GM23338 (cell line): ENCODE measurements at regions not wholly inside any gene's neighbourhood (a gene's known extent, or its start where the extent isn't known, plus 50 kb on each side); places are given as distances from the start of the nearest gene placed in this dataset.

Experiments
- ATAC-seq: fragments of 200-7000 bp; cut with Tn5 transposase; 3 replicates; pipeline ENCODE4 v1.9.1; 2020
- DNase-seq: peaks from one replicate; pipeline ENCODE4 v3.0.0-alpha.2; 2015; ENCODE audit warnings: low spot score
- H2AFZ ChIP-seq: fragments of 200-600 bp; sonication (generic); 2 replicates; pipeline ENCODE4 v1.8.0; 2016; ENCODE audit warnings: antibody characterized with exemption, mild to moderate bottlenecking, moderate library complexity
- H3F3A ChIP-seq: fragments of 200-600 bp; sonication (generic); replicated peaks from 2 replicates; pipeline ENCODE4 v1.8.0; 2017; ENCODE audit warnings: antibody characterized with exemption, mixed run types, low read depth
- H3K27ac ChIP-seq: fragments of 200-600 bp; sonication (generic); 2 replicates; pipeline ENCODE4 v1.6.1; 2016; ENCODE audit warnings: low read depth
- H3K27me3 ChIP-seq: fragments of 200-600 bp; sonication (generic); 2 replicates; pipeline ENCODE4 v1.8.0; 2016; ENCODE audit warnings: mild to moderate bottlenecking, mixed run types, moderate library complexity; ENCODE audit not compliant: insufficient read depth
- H3K36me3 ChIP-seq: fragments of 200-600 bp; sonication (generic); 2 replicates; pipeline ENCODE4 v1.8.0; 2016; ENCODE audit warnings: mild to moderate bottlenecking; ENCODE audit not compliant: insufficient read depth
- H3K4me1 ChIP-seq: fragments of 200-600 bp; sonication (generic); 2 replicates; pipeline ENCODE4 v1.8.0; 2016; ENCODE audit warnings: mild to moderate bottlenecking, moderate library complexity; ENCODE audit not compliant: insufficient read depth
- H3K4me2 ChIP-seq: fragments of 200-600 bp; sonication (generic); 2 replicates; pipeline ENCODE4 v1.7.1; 2017; ENCODE audit warnings: mixed run types
- H3K4me3 ChIP-seq: fragments of 200-600 bp; sonication (generic); 2 replicates; pipeline ENCODE4 v1.6.1; 2016; ENCODE audit warnings: mixed run types
- H3K79me2 ChIP-seq: fragments of 200-600 bp; sonication (generic); replicated peaks from 2 replicates; pipeline ENCODE4 v1.8.0; 2017; ENCODE audit warnings: mild to moderate bottlenecking; ENCODE audit not compliant: insufficient read depth
- H3K9me2 ChIP-seq: fragments of 200-600 bp; sonication (generic); 2 replicates; pipeline ENCODE4 v1.8.0; 2017; ENCODE audit not compliant: insufficient read depth
- H4K20me1 ChIP-seq: fragments of 200-600 bp; sonication (generic); replicated peaks from 2 replicates; pipeline ENCODE4 v1.8.0; 2017; ENCODE audit warnings: mild to moderate bottlenecking; ENCODE audit not compliant: insufficient read depth
- H3K27ac Mint-ChIP-seq: 2 replicates; pipeline ENCODE4 v1.8.0; 2020; ENCODE audit warnings: inconsistent platforms, mild to moderate bottlenecking, moderate library complexity, mixed read lengths
- H3K27me3 Mint-ChIP-seq: 3 replicates; pipeline ENCODE4 v1.8.0; 2022; ENCODE audit warnings: low read depth, mild to moderate bottlenecking, moderate library complexity, mixed read lengths, inconsistent platforms; ENCODE audit not compliant: insufficient read depth, poor library complexity
- H3K36me3 Mint-ChIP-seq: 3 replicates; pipeline ENCODE4 v1.8.0; 2021; ENCODE audit warnings: low read depth, mild to moderate bottlenecking, inconsistent platforms, moderate library complexity, mixed read lengths
- H3K4me1 Mint-ChIP-seq: 3 replicates; pipeline ENCODE4 v1.8.0; 2020; ENCODE audit warnings: mild to moderate bottlenecking, inconsistent platforms, mixed read lengths
- H3K4me3 Mint-ChIP-seq: 3 replicates; pipeline ENCODE4 v1.8.0; 2021; ENCODE audit warnings: moderate library complexity, mild to moderate bottlenecking, inconsistent platforms, mixed read lengths
- H3K9me3 Mint-ChIP-seq: 3 replicates; pipeline ENCODE4 v1.8.0; 2020; ENCODE audit warnings: moderate library complexity, mild to moderate bottlenecking, inconsistent platforms, mixed read lengths
- CREB1 ChIP-seq: fragments of 250-450 bp; sonication (Bioruptor Pico); IDR thresholded peaks from 2 replicates; pipeline ENCODE4 v1.5.0; 2020; ENCODE audit warnings: low read depth, mild to moderate bottlenecking, moderate library complexity
- CTCF ChIP-seq, 2 experiments: fragments of 200-600 bp in 1 of 2; sonication (generic) in 1 of 2; conservative IDR thresholded peaks; 2 replicates each; pipeline versions ENCODE4 v1.5.1 to v1.6.1; 2016 to 2017; ENCODE audit warnings: antibody characterized with exemption in 2 of 2, low read depth in 2 of 2, mild to moderate bottlenecking in 2 of 2, moderate library complexity in 1 of 2
- ETS1 ChIP-seq: IDR thresholded peaks from 2 replicates; pipeline ENCODE4 v1.6.1; 2016; ENCODE audit warnings: antibody characterized with exemption
- EZH2 ChIP-seq: fragments of 200-600 bp; sonication (generic); IDR thresholded peaks from one replicate; pipeline ENCODE4 v1.8.0; 2017; ENCODE audit warnings: antibody characterized with exemption, mild to moderate bottlenecking, low read depth; ENCODE audit not compliant: unreplicated experiment
- EZH2phosphoT487 ChIP-seq: fragments of 200-600 bp; sonication (generic); IDR thresholded peaks from one replicate; pipeline ENCODE4 v1.8.1; 2018; ENCODE audit warnings: antibody characterized with exemption; ENCODE audit not compliant: unreplicated experiment
- JUNB ChIP-seq: IDR thresholded peaks from one replicate; pipeline ENCODE4 v1.6.1; 2016; ENCODE audit warnings: antibody characterized with exemption; ENCODE audit not compliant: unreplicated experiment
- NANOG ChIP-seq: IDR thresholded peaks from 2 replicates; pipeline ENCODE4 v1.6.1; 2016; ENCODE audit warnings: antibody characterized with exemption, borderline replicate concordance
- POLR2AphosphoS5 ChIP-seq: IDR thresholded peaks from 2 replicates; pipeline ENCODE4 v1.6.1; 2016; ENCODE audit warnings: antibody characterized with exemption, low read depth
- STAT1 ChIP-seq: IDR thresholded peaks from one replicate; pipeline ENCODE4 v1.6.1; 2016; ENCODE audit warnings: antibody characterized with exemption; ENCODE audit not compliant: unreplicated experiment
- ZNF114 ChIP-seq: fragments of 250-450 bp; sonication (Bioruptor Pico); IDR thresholded peaks from 2 replicates; pipeline ENCODE4 v1.5.0; 2020; ENCODE audit warnings: mild to moderate bottlenecking, moderate library complexity
- ZNF331 ChIP-seq: fragments of 250-450 bp; sonication (Bioruptor Pico); IDR thresholded peaks from 2 replicates; pipeline ENCODE4 v1.5.0; 2020; ENCODE audit warnings: low read depth, mild to moderate bottlenecking, moderate library complexity
- ZNF462 ChIP-seq: fragments of 250-450 bp; sonication (Bioruptor Pico); IDR thresholded peaks from 2 replicates; pipeline ENCODE4 v1.5.0; 2020; ENCODE audit warnings: mild to moderate bottlenecking, moderate library complexity

GRCh38 chr16:80462917-80463316, 77.9 kb upstream of the DYNLRB2 start:
- Histone ChIP-seq H4K20me1 (no peaks in the 10 kb centered on the region), H3K27ac (no peak overlapping the region), H3K4me3 (no peak overlapping the region), H3K9me2 (peaks cover 8% of the 10 kb centered on the region; the same call in 1 of the 2 replicates), H2AFZ (no peak overlapping the region), H3F3A (no peaks in the 10 kb centered on the region; the same call in 1 of the 2 replicates), H3K4me2 (no peak overlapping the region), H3K36me3 (no peaks in the 10 kb centered on the region), H3K79me2 (no peaks in the 10 kb centered on the region), H3K4me1 (peaks cover 8% of the 10 kb centered on the region; the same call in 1 of the 2 replicates), H3K27me3 (0 out of 2 replicates have a peak, but pooled peaks cover 4% of the 10 kb centered on the region)
- Mint-ChIP-seq H3K9me3 (no peaks in the 10 kb centered on the region; the same call in 2 of the 3 replicates), H3K4me1 (peaks cover 24% of the 10 kb centered on the region), H3K4me3 (no peak overlapping the region), H3K27me3 (peaks cover 3% of the 10 kb centered on the region), H3K36me3 (no peaks in the 10 kb centered on the region), H3K27ac (no peak overlapping the region)
- ATAC-seq, result no peak
- no peak for DNase-seq
- TF ChIP-seq EZH2 (no peak), ZNF331 (no peak), EZH2phosphoT487 (no peak), STAT1 (no peak)

- H3F3A ChIP-seq, result no peaks in the 10 kb centered on the region; the same call in 1 of the 2 replicates
- no peak overlapping the region for H3K27ac ChIP-seq
- no peak overlapping the region for H2AFZ ChIP-seq
- DNase-seq (no peak), ATAC-seq (no peak)
- no peak overlapping the region for H3K27ac Mint-ChIP-seq
- H3K27me3 ChIP-seq, result 0 out of 2 replicates have a peak, but pooled peaks cover 4% of the 10 kb centered on the region
- H3K79me2 ChIP-seq, result no peaks in the 10 kb centered on the region
- H3K4me1 ChIP-seq, result peaks cover 4% of the 10 kb centered on the region; the same call in 1 of the 2 replicates
- peaks cover 15% of the 10 kb centered on the region; the same call in 1 of the 2 replicates for H3K9me2 ChIP-seq
- peaks cover 23% of the 10 kb centered on the region for H3K4me1 Mint-ChIP-seq
- no peaks in the 10 kb centered on the region; the same call in 2 of the 3 replicates for H3K9me3 Mint-ChIP-seq
- H3K4me3 Mint-ChIP-seq, result no peak overlapping the region
- no peaks in the 10 kb centered on the region for H4K20me1 ChIP-seq
- H3K4me2 ChIP-seq, result no peak overlapping the region
- H3K36me3 Mint-ChIP-seq, result no peaks in the 10 kb centered on the region
- no peak overlapping the region for H3K4me3 ChIP-seq
- H3K27me3 Mint-ChIP-seq, result peaks cover 5% of the 10 kb centered on the region
- H3K36me3 ChIP-seq, result no peaks in the 10 kb centered on the region
- no peak for TF ChIP-seq EZH2
- no peak for TF ChIP-seq CREB1 (CRISPR knock-in tag)
- no peak for TF ChIP-seq CTCF (conservative IDR thresholded peaks at IDR 0.05; ENCODE audit: low read depth in 2 of 2)
- TF ChIP-seq JUNB, result no peak
- no peak for TF ChIP-seq ETS1
- no peak for TF ChIP-seq STAT1
- no peak for TF ChIP-seq NANOG
- no peak for TF ChIP-seq ZNF114 (CRISPR knock-in tag)
- TF ChIP-seq EZH2phosphoT487, result no peak
- no peak for TF ChIP-seq ZNF462 (CRISPR knock-in tag)
- no peak for TF ChIP-seq POLR2AphosphoS5
Observed at GRCh38 chr16:80460988-80461387, 79.8 kb upstream of the DYNLRB2 start.
